Osteoblast (primary cell): ENCODE measurements at regions not wholly inside any gene's neighbourhood (a gene's known extent, or its start where the extent isn't known, plus 50 kb on each side); places are given as distances from the start of the nearest gene placed in this dataset.
"Not testable (repeated sequence)": the region's sequence is repeated elsewhere in the genome, so short reads cannot be mapped to it uniquely, and the experiment has no call there.

Source experiments
- DNase-seq: peaks from one replicate; pipeline ENCODE4 v3.0.0; 2011; ENCODE audit warnings: low spot score, mixed read lengths; ENCODE audit not compliant: insufficient read length; ENCODE audit errors: missing footprints
- H2AFZ ChIP-seq: 2 replicates; pipeline ENCODE4 v1.6.0; 2011; ENCODE audit warnings: mild to moderate bottlenecking, low read length
- H3K27ac ChIP-seq: 2 replicates; pipeline ENCODE4 v1.5.1; 2011; ENCODE audit warnings: mild to moderate bottlenecking, low read depth, low read length, moderate library complexity
- H3K27me3 ChIP-seq: 2 replicates; pipeline ENCODE4 v1.6.0; 2012; ENCODE audit warnings: mild to moderate bottlenecking, control low read depth, inconsistent platforms, low read length, moderate library complexity; ENCODE audit not compliant: insufficient read depth
- H3K36me3 ChIP-seq: 2 replicates; pipeline ENCODE4 v1.5.1; 2011; ENCODE audit warnings: mild to moderate bottlenecking, low read length, control low read depth, moderate library complexity; ENCODE audit not compliant: insufficient read depth
- H3K4me1 ChIP-seq: 2 replicates; pipeline ENCODE4 v1.5.1; 2011; ENCODE audit warnings: mild to moderate bottlenecking, low read length, control low read depth, moderate library complexity; ENCODE audit not compliant: insufficient read depth
- H3K4me2 ChIP-seq: 2 replicates; pipeline ENCODE4 v1.6.0; 2011; ENCODE audit warnings: mild to moderate bottlenecking, low read length; ENCODE audit not compliant: insufficient read depth
- H3K4me3 ChIP-seq: fragments of 200-600 bp; sonication (generic); 3 replicates; pipeline ENCODE4 v1.5.1; 2012; ENCODE audit warnings: mild to moderate bottlenecking, low read length, inconsistent platforms; ENCODE audit not compliant: insufficient read depth
- H3K79me2 ChIP-seq: 2 replicates; pipeline ENCODE4 v1.6.0; 2012; ENCODE audit warnings: mild to moderate bottlenecking, low read length, control low read depth, inconsistent platforms; ENCODE audit not compliant: insufficient read depth
- H3K9me3 ChIP-seq: 2 replicates; pipeline ENCODE4 v1.5.1; 2011; ENCODE audit warnings: low read depth, low read length, control low read depth
- H4K20me1 ChIP-seq: 2 replicates; pipeline ENCODE4 v1.6.0; 2012; ENCODE audit warnings: mild to moderate bottlenecking, low read length, control low read depth; ENCODE audit not compliant: insufficient read depth
- TF ChIP-seq, protein P1 (sequence below): IDR thresholded peaks from 2 replicates; pipeline ENCODE4 v1.5.1; 2011; ENCODE audit warnings: mild to moderate bottlenecking, low read depth, low read length, moderate library complexity; ENCODE audit errors: extremely low read depth

DNA sequence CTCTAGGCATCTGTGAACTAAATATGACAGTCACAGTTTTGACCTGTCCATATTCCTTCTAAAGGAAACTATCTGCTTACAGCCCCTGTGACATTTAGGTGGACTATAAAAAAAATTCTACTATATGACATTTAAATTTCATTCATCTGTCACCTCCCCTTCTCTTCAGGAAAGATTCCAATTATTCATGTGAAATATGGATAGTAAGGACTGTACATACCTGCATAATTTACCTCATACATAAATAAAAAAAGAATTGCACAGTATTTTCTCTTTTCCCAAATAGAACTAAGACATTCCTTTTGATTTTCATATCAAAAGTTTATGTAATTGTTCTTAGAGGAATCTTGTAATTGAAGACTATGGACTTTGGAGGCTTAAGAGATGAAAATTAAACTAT, 192.3 kb upstream of the GRIN3A start:
- DNase-seq, result no peak
- Histone ChIP-seq H3K4me3 (no peak overlapping the region), H3K27ac (no peak overlapping the region), H3K9me3 (no peaks in the 10 kb centered on the region), H3K79me2 (no peaks in the 10 kb centered on the region), H4K20me1 (no peaks in the 10 kb centered on the region), H3K36me3 (no peaks in the 10 kb centered on the region), H2AFZ (no peak overlapping the region), H3K27me3 (no peaks in the 10 kb centered on the region), H3K4me1 (no peaks in the 10 kb centered on the region), H3K4me2 (no peak overlapping the region)
- TF ChIP-seq, protein P1, sequence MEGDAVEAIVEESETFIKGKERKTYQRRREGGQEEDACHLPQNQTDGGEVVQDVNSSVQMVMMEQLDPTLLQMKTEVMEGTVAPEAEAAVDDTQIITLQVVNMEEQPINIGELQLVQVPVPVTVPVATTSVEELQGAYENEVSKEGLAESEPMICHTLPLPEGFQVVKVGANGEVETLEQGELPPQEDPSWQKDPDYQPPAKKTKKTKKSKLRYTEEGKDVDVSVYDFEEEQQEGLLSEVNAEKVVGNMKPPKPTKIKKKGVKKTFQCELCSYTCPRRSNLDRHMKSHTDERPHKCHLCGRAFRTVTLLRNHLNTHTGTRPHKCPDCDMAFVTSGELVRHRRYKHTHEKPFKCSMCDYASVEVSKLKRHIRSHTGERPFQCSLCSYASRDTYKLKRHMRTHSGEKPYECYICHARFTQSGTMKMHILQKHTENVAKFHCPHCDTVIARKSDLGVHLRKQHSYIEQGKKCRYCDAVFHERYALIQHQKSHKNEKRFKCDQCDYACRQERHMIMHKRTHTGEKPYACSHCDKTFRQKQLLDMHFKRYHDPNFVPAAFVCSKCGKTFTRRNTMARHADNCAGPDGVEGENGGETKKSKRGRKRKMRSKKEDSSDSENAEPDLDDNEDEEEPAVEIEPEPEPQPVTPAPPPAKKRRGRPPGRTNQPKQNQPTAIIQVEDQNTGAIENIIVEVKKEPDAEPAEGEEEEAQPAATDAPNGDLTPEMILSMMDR, result no peak

DNA sequence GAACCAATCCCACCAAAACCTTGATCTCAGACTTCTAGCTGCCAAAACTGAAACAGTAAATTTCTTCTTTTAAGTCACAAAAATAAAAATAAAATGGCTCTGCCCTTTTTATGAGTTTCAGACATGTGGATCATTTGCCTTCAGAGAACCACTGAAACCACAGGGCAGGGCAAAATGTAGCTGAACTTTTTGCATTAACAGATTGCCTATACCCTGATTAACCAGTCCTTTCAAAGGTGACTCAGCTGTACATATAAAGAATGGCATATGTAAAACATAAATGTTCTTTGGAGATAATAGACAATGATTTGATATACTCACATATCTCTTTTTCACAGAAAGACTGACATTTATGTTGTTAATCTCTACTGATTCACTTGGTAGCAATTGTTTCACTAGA, 187.1 kb upstream of the GRIN3A start:
- no peak overlapping the region for H2AFZ ChIP-seq
- no peaks in the 10 kb centered on the region for H3K79me2 ChIP-seq
- no peaks in the 10 kb centered on the region for H3K9me3 ChIP-seq
- H3K4me3 ChIP-seq, result no peak overlapping the region
- H3K27ac ChIP-seq, result no peak overlapping the region
- TF ChIP-seq, protein P1, result no peak
- no peaks in the 10 kb centered on the region for H4K20me1 ChIP-seq
- no peaks in the 10 kb centered on the region for H3K4me1 ChIP-seq
- H3K36me3 ChIP-seq, result no peaks in the 10 kb centered on the region
- DNase-seq, result no peak
- no peak overlapping the region for H3K4me2 ChIP-seq
- H3K27me3 ChIP-seq, result no peaks in the 10 kb centered on the region

DNA sequence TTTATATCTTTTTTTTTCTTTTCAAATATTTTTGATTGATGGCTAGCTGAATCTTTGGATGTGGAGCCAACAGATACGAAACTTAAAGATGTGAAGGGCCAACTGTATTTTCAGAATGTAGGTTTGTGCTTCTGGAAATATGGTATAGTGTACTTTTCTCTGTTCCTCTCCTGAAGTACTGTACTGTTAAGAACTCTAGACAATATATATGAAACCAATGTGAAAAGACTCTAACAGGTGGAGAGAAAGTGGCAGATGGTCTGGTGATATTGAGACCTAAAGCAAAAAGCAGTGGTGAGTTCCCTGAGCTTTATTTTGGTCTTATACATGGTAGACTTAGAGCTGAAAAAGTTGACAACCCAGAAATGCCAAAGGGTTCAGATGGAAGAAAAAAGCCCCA, 185.0 kb upstream of the GRIN3A start:
- DNase-seq, result no peak
- no peak overlapping the region for H3K4me2 ChIP-seq
- no peaks in the 10 kb centered on the region for H3K79me2 ChIP-seq

DNA sequence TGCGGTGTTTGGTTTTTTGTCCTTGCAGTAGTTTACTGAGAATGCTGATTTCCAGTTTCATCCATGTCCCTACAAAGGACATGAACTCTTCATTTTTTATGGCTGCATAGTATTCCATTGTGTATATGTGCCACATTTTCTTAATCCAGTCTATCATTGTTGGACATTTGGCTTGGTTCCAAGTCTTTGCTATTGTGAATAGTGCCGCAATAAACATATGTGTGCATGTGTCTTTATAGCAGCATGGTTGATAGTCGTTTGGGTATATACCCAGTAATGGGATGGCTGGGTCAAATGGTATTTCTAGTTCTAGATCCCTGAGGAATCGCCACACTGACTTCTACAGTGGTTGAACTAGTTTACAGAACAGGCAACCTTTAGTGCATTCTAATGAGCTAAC, 178.5 kb upstream of the GRIN3A start:
- not testable (repeated sequence) for H2AFZ ChIP-seq, H3K4me2 ChIP-seq, H4K20me1 ChIP-seq, H3K36me3 ChIP-seq, H3K4me3 ChIP-seq, H3K4me1 ChIP-seq, H3K9me3 ChIP-seq, H3K27ac ChIP-seq, DNase-seq, H3K79me2 ChIP-seq, H3K27me3 ChIP-seq

More for the DNA sequence above, 185.0 kb upstream of the GRIN3A start:
- H3K27me3 ChIP-seq, result no peaks in the 10 kb centered on the region
- no peak overlapping the region for H3K4me3 ChIP-seq
- H4K20me1 ChIP-seq, result no peaks in the 10 kb centered on the region
- no peaks in the 10 kb centered on the region for H3K36me3 ChIP-seq
- TF ChIP-seq, protein P1, result no peak
- H3K4me1 ChIP-seq, result no peaks in the 10 kb centered on the region
- H2AFZ ChIP-seq, result no peak overlapping the region
- H3K9me3 ChIP-seq, result peaks cover 2% of the 10 kb centered on the region
- no peak overlapping the region for H3K27ac ChIP-seq
